Upper lobe of right lung (tissue), 1 donor: ENCODE measurements at regions not wholly inside any gene's neighbourhood (a gene's known extent, or its start where the extent isn't known, plus 50 kb on each side); places are given as distances from the start of the nearest gene placed in this dataset.

Experiments used
- ATAC-seq: fragments of 200-7000 bp; cut with Tn5 transposase; one replicate; pipeline ENCODE4 v1.9.1; 2020; ENCODE audit warnings: mild to moderate bottlenecking, moderate library complexity
- DNase-seq: peaks from one replicate; pipeline ENCODE4 v3.0.0-alpha.2; 2020
- H3K27ac ChIP-seq: fragments of 200-600 bp; one replicate; pipeline ENCODE4 v1.8.0; 2022
- H3K27me3 ChIP-seq: fragments of 200-600 bp; one replicate; pipeline ENCODE4 v1.8.0; 2022; ENCODE audit warnings: mild to moderate bottlenecking
- H3K36me3 ChIP-seq: fragments of 200-600 bp; one replicate; pipeline ENCODE4 v1.8.0; 2022
- H3K4me1 ChIP-seq: fragments of 200-600 bp; one replicate; pipeline ENCODE4 v1.8.0; 2022
- H3K4me3 ChIP-seq: fragments of 200-600 bp; one replicate; pipeline ENCODE4 v1.8.0; 2022; ENCODE audit warnings: mild to moderate bottlenecking
- H3K9me3 ChIP-seq: fragments of 200-600 bp; one replicate; pipeline ENCODE4 v1.8.0; 2022
- intact Hi-C: fragments of 100-400 bp; cut with DNase I; formaldehyde crosslinking; loops from one replicate; pipeline ENCODE4 v1.11.0; 2022
- TF ChIP-seq, protein P1 (sequence below): fragments of 200-600 bp; IDR thresholded peaks from one replicate; pipeline ENCODE4 v1.8.0; 2022; ENCODE audit warnings: antibody characterized with exemption
- donor health status: DM: no; HTN: yes; CAD: no; lungs with severe emphysema.

GRCh38 chr10:27618036-27618615 is 114.0 kb downstream of the RAB18 start:
- H3K36me3 ChIP-seq, result no peaks in the 10 kb centered on the region
- no peaks in the 10 kb centered on the region for H3K9me3 ChIP-seq
- no peaks in the 10 kb centered on the region for H3K27me3 ChIP-seq
- no peaks in the 10 kb centered on the region for H3K4me1 ChIP-seq
- ATAC-seq (no peak), DNase-seq (no peak)
- no peak overlapping the region for H3K4me3 ChIP-seq
- intact Hi-C loops, result no loop called here
- H3K27ac ChIP-seq, result no peak overlapping the region
- TF ChIP-seq, protein P1, sequence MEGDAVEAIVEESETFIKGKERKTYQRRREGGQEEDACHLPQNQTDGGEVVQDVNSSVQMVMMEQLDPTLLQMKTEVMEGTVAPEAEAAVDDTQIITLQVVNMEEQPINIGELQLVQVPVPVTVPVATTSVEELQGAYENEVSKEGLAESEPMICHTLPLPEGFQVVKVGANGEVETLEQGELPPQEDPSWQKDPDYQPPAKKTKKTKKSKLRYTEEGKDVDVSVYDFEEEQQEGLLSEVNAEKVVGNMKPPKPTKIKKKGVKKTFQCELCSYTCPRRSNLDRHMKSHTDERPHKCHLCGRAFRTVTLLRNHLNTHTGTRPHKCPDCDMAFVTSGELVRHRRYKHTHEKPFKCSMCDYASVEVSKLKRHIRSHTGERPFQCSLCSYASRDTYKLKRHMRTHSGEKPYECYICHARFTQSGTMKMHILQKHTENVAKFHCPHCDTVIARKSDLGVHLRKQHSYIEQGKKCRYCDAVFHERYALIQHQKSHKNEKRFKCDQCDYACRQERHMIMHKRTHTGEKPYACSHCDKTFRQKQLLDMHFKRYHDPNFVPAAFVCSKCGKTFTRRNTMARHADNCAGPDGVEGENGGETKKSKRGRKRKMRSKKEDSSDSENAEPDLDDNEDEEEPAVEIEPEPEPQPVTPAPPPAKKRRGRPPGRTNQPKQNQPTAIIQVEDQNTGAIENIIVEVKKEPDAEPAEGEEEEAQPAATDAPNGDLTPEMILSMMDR, result no peak

- H3K4me1 ChIP-seq, result no peaks in the 10 kb centered on the region
- no peak overlapping the region for H3K27ac ChIP-seq
- no peaks in the 10 kb centered on the region for H3K36me3 ChIP-seq
- TF ChIP-seq, protein P1, result no peak
- ATAC-seq (no peak), DNase-seq (no peak)
- no peaks in the 10 kb centered on the region for H3K27me3 ChIP-seq
- no peak overlapping the region for H3K4me3 ChIP-seq
- no peaks in the 10 kb centered on the region for H3K9me3 ChIP-seq
- intact Hi-C loops, result no loop called here
These were observed 114.8 kb downstream of the RAB18 start for GRCh38 chr10:27618906-27619305.

DNA sequence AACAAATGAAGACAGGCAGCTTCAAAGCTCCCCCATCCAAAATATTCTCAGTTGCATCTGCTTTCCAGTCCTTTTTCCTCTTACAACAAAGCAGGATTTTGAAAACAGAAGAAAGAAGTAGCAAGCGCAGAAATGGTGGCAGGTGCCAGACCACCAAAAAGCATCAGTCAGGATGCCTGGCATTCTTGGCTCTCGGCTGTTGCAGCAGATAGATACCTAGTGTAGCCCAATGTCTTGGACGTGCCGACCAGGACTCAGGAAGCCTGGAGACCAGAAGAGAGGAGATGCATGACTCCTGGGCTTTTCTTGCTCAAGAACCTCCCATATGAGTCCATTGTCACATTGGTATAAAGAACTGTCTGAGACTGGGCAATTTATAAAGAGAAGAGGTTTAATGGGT is 115.2 kb downstream of the RAB18 start:
- no peak for DNase-seq
- intact Hi-C loops, result no loop called here
- H3K36me3 ChIP-seq, result no peaks in the 10 kb centered on the region
- TF ChIP-seq, protein P1, result no peak
- H3K4me3 ChIP-seq, result no peak overlapping the region
- no peaks in the 10 kb centered on the region for H3K9me3 ChIP-seq
- H3K27me3 ChIP-seq, result no peaks in the 10 kb centered on the region
- no peak overlapping the region for H3K27ac ChIP-seq
- ATAC-seq, result no peak
- H3K4me1 ChIP-seq, result no peaks in the 10 kb centered on the region

DNA sequence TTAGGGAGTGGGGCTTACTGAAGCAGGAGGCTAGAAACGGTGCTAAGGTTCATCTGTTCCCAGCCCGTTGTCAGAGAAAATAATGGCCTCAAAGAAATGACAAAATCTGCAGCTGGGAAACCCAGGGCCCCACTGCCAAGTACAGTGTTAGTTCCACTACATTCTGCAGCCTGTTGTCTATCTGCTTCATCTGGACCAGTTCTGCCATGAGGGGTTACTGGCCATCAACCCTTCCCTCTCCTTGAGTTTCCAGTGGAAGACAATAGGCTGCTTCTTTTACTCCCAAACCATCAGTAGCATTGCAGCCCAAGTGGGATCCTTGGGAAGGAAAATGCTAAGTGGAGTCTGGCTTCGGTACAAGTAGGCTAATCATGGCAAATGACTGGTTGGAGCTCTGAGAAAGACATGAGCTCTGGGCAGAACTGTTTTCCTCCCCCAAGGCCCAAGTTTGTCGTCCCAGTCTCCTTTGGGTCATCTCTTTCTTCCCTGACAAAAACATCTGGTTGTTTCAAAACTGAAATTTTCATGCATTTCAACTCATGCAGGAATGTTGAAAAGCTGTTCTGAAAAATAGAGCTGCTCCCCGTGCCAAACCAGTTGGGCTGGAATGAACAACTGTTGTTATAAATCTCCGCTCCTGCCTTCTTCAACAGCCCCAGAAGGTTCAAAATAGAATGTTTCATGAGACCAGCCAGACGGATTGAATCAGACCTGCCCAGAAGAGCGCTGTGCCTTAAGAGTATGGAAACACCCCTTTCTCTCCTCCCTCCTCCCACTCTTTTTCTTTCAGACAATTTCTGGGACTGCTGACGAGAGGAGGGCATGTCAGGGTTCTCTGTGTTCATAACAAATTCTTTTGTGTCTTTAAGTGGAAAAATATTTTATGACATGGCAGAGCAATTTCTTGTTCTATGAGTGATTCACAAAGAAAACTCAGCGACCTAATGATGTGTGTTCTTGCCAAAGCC is 116.6 kb downstream of the RAB18 start:
- TF ChIP-seq, protein P1, result no peak
- Histone ChIP-seq H3K27me3 (peaks cover 8% of the 10 kb centered on the region), H3K27ac (no peak overlapping the region), H3K9me3 (no peaks in the 10 kb centered on the region), H3K4me1 (no peaks in the 10 kb centered on the region), H3K4me3 (no peak overlapping the region), H3K36me3 (no peaks in the 10 kb centered on the region)
- intact Hi-C loops, result no loop called here
- ATAC-seq (peak; percentile 50), DNase-seq (no peak)

DNA sequence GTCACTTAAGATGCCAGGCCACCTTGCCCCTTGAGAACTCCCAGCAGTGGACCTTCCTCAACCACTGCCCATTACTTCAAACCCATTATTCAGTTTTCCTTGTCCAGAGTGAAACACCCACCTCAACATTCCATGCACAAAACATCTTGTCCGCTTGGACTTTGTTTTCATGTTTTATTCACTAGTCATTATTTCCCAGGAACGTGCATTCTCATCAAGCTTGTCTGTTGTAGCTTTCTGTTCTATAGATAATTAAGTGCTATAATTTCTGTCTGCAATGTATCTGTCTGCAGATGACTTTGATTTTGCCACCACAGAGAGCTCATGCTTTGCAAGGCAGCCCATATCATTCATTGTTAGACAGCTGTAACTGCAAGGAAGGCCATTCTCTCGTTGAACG is 117.4 kb downstream of the RAB18 start:
- peaks cover 8% of the 10 kb centered on the region for H3K27me3 ChIP-seq
- intact Hi-C loops, result no loop called here
- H3K27ac ChIP-seq, result no peak overlapping the region
- no peaks in the 10 kb centered on the region for H3K4me1 ChIP-seq
- DNase-seq (no peak), ATAC-seq (no peak)
- no peak overlapping the region for H3K4me3 ChIP-seq
- H3K9me3 ChIP-seq, result no peaks in the 10 kb centered on the region
- no peaks in the 10 kb centered on the region for H3K36me3 ChIP-seq
- TF ChIP-seq, protein P1, result no peak
